Neural cell (in vitro differentiated cells): ENCODE measurements at regions not wholly inside any gene's neighbourhood (a gene's known extent, or its start where the extent isn't known, plus 50 kb on each side); places are given as distances from the start of the nearest gene placed in this dataset.

Experiments
- H2AFZ ChIP-seq: fragments of 200-600, 300-800 bp; sonication (generic), shearing (Covaris generic); 2 replicates; pipeline ENCODE4 v1.6.0; 2014; ENCODE audit warnings: low read depth, mild to moderate bottlenecking, antibody characterized with exemption, low read length, moderate library complexity
- H3F3A ChIP-seq: fragments of 200-600 bp; shearing (Covaris generic); 2 replicates; pipeline ENCODE4 v1.6.1; 2016; ENCODE audit warnings: mild to moderate bottlenecking, moderate library complexity, mixed read lengths, antibody characterized with exemption, low read length; ENCODE audit not compliant: insufficient read depth, poor library complexity, severe bottlenecking
- H3K27ac ChIP-seq: fragments of 200-600, 300-800 bp; sonication (generic), shearing (Covaris generic); 2 replicates; pipeline ENCODE4 v1.5.1; 2014; ENCODE audit warnings: mild to moderate bottlenecking, low read length, moderate library complexity
- H3K27me3 ChIP-seq: fragments of 300-800, 200-600 bp; sonication (generic), shearing (Covaris generic); 2 replicates; pipeline ENCODE4 v1.6.0; 2014; ENCODE audit warnings: mild to moderate bottlenecking, low read depth, low read length, moderate library complexity; ENCODE audit not compliant: insufficient read depth
- H3K36me3 ChIP-seq: fragments of 300-800, 200-600 bp; sonication (generic), shearing (Covaris generic); 2 replicates; pipeline ENCODE4 v1.5.1; 2014; ENCODE audit warnings: mild to moderate bottlenecking, antibody characterized with exemption, low read length, moderate library complexity; ENCODE audit not compliant: insufficient read depth
- H3K4me2 ChIP-seq: fragments of 300-800, 200-600 bp; sonication (generic), shearing (Covaris generic); 2 replicates; pipeline ENCODE4 v1.6.0; 2014; ENCODE audit warnings: mild to moderate bottlenecking, low read length
- H3K4me3 ChIP-seq: fragments of 300-800, 200-600 bp; sonication (generic), shearing (Covaris generic); 2 replicates; pipeline ENCODE4 v1.5.1; 2014; ENCODE audit warnings: mild to moderate bottlenecking, low read length, moderate library complexity
- H3K79me2 ChIP-seq: fragments of 200-600 bp; shearing (Covaris generic); replicated peaks from 2 replicates; pipeline ENCODE4 v1.6.0; 2014; ENCODE audit warnings: mild to moderate bottlenecking, low read length, moderate library complexity; ENCODE audit not compliant: insufficient read depth
- H3K9ac ChIP-seq: fragments of 300-800, 200-600 bp; sonication (generic), shearing (Covaris generic); 2 replicates; pipeline ENCODE4 v1.6.1; 2016; ENCODE audit warnings: mild to moderate bottlenecking, low read length, mixed read lengths
- H3K9me2 ChIP-seq: fragments of 200-600 bp; shearing (Covaris generic); 2 replicates; pipeline ENCODE4 v1.6.1; 2016; ENCODE audit warnings: mild to moderate bottlenecking, low read length, mixed read lengths; ENCODE audit not compliant: insufficient read depth
- H3K9me3 ChIP-seq: fragments of 200-600, 300-800 bp; sonication (generic), shearing (Covaris generic); 2 replicates; pipeline ENCODE4 v1.6.1; 2016; ENCODE audit warnings: mild to moderate bottlenecking, mixed run types, low read length, moderate library complexity, mixed read lengths
- H4K20me1 ChIP-seq: fragments of 200-600 bp; shearing (Covaris generic); 2 replicates; pipeline ENCODE4 v1.6.1; 2016; ENCODE audit warnings: mild to moderate bottlenecking, mixed run types; ENCODE audit not compliant: insufficient read depth
- CTCF ChIP-seq: fragments of 450-650 bp; IDR thresholded peaks from 2 replicates; pipeline ENCODE4 v1.5.1; 2014; ENCODE audit warnings: antibody characterized with exemption, mild to moderate bottlenecking, moderate library complexity; ENCODE audit not compliant: poor library complexity, severe bottlenecking
- EP300 ChIP-seq: fragments of 450-650 bp; conservative IDR thresholded peaks from 2 replicates; pipeline ENCODE4 v1.6.1; 2014; ENCODE audit warnings: antibody characterized with exemption, mild to moderate bottlenecking, moderate library complexity; ENCODE audit not compliant: poor library complexity, severe bottlenecking
- EZH2 ChIP-seq: fragments of 200-600, 300-800 bp; shearing (Covaris generic), sonication (generic); IDR thresholded peaks from 2 replicates; pipeline ENCODE4 v1.6.1; 2014; ENCODE audit warnings: antibody characterized with exemption, low read length, borderline replicate concordance, mild to moderate bottlenecking; ENCODE audit not compliant: insufficient read depth, poor library complexity, severe bottlenecking
- MXI1 ChIP-seq: fragments of 450-650 bp; conservative IDR thresholded peaks from 2 replicates; pipeline ENCODE4 v1.6.1; 2014; ENCODE audit warnings: antibody characterized with exemption, mild to moderate bottlenecking; ENCODE audit not compliant: poor library complexity, severe bottlenecking
- POLR2AphosphoS5 ChIP-seq: IDR thresholded peaks from 2 replicates; pipeline ENCODE4 v1.6.1; 2012
- RAD21 ChIP-seq: fragments of 450-650 bp; conservative IDR thresholded peaks from 2 replicates; pipeline ENCODE4 v1.6.1; 2014; ENCODE audit warnings: antibody characterized with exemption, mild to moderate bottlenecking, moderate library complexity
- REST ChIP-seq: IDR thresholded peaks from 2 replicates; pipeline ENCODE4 v1.6.1; 2012; ENCODE audit warnings: borderline replicate concordance
- SMC3 ChIP-seq: fragments of 450-650 bp; conservative IDR thresholded peaks from 2 replicates; pipeline ENCODE4 v1.6.1; 2014; ENCODE audit warnings: antibody characterized with exemption, mild to moderate bottlenecking, moderate library complexity; ENCODE audit not compliant: poor library complexity
- TAF1 ChIP-seq: IDR thresholded peaks from 2 replicates; pipeline ENCODE4 v1.6.1; 2012; ENCODE audit warnings: low read depth

DNA sequence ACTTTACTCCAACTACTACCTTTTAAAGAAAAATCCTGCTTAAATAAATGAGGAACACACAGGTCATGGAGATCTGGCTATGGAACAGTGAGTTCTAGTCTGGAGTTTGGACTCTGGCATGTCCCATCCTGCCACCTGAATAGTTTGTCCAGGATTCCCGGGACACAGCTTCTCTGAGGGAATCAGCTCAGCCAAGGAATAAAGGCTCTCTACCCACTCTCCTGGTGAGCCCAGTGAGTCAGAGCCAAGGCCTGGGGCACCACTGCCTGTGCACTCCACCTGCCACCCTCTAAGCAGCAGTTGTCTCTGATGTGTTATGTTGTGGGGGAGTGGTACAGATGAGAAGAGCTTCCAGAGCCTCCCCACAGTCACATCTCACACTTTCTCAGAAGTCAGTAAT lies 113.5 kb downstream of the HTR5A start:
- Histone ChIP-seq H3K9me3 (peaks cover 15% of the 10 kb centered on the region), H3K4me2 (no peak overlapping the region), H3K27ac (no peak overlapping the region), H3K27me3 (no peaks in the 10 kb centered on the region), H3K36me3 (no peaks in the 10 kb centered on the region), H4K20me1 (no peaks in the 10 kb centered on the region), H3K9me2 (no peaks in the 10 kb centered on the region), H2AFZ (no peak overlapping the region), H3K4me3 (no peak overlapping the region), H3K9ac (no peak overlapping the region), H3F3A (no peaks in the 10 kb centered on the region), H3K79me2 (no peaks in the 10 kb centered on the region)
- no peak for TF ChIP-seq SMC3
- TF ChIP-seq REST, result no peak
- no peak for TF ChIP-seq EZH2
- no peak for TF ChIP-seq RAD21
- TF ChIP-seq CTCF, result no peak
- TF ChIP-seq MXI1, result no peak
- no peak for TF ChIP-seq TAF1

GRCh38 chr7:155184923-155185322 lies 112.8 kb upstream of the INSIG1 start:
- Histone ChIP-seq H2AFZ (no peak overlapping the region), H3F3A (no peaks in the 10 kb centered on the region), H3K9ac (no peak overlapping the region), H3K9me3 (peaks cover 15% of the 10 kb centered on the region), H4K20me1 (no peaks in the 10 kb centered on the region), H3K27ac (no peak overlapping the region), H3K27me3 (no peaks in the 10 kb centered on the region), H3K4me2 (no peak overlapping the region), H3K36me3 (no peaks in the 10 kb centered on the region), H3K9me2 (no peaks in the 10 kb centered on the region), H3K4me3 (no peak overlapping the region), H3K79me2 (no peaks in the 10 kb centered on the region)
- TF ChIP-seq POLR2AphosphoS5 (no peak), MXI1 (no peak), CTCF (no peak), EP300 (no peak), RAD21 (no peak), SMC3 (no peak), EZH2 (no peak), TAF1 (no peak), REST (no peak)
